GM19043 (cell line): ENCODE measurements at regions not wholly inside any gene's neighbourhood (a gene's known extent, or its start where the extent isn't known, plus 50 kb on each side); places are given as distances from the start of the nearest gene placed in this dataset.

Source experiments
- ATAC-seq: cut with Tn5 transposase; IDR thresholded peaks from one replicate; pipeline ENCODE4 v1.9.1; 2021; ENCODE audit warnings: low read depth; ENCODE audit not compliant: unreplicated experiment

DNA sequence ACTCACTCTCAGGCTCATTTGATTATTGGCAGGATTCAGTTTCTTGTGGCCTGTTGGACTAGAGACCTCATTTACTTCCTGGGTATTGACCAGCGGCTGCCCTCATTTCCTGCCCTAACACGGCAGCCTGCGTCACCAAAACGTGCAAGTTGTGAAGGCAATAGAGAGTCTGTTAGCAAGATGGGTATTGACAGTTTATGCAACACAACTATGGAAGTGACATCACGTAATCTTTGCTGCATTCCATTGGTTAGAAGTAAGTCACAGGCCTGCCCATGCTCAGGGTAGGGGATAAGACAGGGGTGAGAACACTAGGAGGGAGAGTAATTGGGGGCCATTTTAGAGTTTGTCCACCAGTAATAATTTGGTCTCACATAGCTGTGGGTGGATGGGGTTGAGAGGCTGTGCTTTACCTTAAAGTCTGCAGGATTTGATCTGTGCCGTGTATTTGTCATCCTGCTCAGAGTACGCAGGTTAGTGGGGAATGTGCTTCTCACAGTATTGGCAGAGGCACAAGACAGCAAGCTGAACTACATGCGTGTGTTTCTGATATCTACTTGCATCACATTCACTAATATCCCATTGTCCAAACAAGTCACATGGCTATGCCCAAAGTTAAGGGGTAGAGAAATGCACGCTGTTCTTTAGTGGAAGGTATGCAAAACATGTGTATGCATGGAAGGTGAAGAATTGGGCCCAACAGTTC lies 83.3 kb downstream of the EDEM1 start:
- ATAC-seq: no peak

DNA sequence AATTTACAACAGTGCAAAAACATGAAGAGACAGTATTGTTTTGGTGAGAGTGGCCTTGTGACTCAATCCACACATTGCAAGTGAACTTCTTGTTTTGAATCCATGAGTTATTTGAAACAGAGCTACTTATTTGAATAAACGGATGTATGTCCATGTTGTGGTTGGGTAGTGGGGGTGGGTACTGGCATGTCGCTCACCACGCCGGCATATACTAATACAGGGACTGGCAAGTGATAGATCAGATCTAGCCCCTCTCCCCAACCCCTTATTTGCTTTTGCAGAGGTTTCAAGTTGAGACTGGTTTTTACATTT lies 83.8 kb downstream of the EDEM1 start:
- no peak for ATAC-seq

DNA sequence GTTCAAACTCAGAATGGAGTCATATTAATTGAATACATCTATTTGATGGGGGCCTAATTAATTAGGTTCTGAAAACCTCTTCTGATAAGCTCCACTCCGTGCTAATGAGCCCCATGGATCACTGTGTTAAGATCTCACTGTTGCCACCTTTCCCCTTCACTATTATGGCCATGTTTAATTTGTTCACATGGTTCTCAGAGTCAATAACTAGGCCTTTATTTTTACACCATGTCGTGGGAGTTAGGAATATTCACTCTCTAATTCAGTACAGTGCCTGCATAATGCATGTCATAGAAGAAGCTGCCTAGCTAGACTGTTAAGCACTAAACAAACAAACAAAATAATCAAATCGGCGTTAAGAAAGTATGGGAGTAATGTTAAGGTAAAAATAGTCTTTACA lies 84.9 kb downstream of the EDEM1 start:
- ATAC-seq: no peak

DNA sequence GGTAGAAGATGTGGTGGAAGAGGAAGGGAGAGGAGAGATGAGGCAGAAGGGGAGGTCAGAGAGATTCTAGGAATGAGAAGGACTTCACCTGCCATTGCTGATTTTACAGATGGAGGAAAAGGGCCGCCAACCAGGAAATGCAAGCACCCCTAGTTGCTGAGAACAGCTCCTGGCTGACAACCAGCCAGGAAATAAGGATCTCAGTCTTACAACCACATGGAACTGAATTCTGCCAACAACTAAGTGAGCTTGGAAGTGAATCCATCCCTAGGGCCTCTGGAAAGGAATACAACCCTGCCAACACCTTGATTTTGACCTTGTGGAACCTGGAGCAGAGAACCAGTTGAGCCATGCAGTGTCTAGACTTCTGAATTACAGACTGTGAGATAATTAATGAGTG lies 86.6 kb downstream of the EDEM1 start:
- ATAC-seq: no peak

DNA sequence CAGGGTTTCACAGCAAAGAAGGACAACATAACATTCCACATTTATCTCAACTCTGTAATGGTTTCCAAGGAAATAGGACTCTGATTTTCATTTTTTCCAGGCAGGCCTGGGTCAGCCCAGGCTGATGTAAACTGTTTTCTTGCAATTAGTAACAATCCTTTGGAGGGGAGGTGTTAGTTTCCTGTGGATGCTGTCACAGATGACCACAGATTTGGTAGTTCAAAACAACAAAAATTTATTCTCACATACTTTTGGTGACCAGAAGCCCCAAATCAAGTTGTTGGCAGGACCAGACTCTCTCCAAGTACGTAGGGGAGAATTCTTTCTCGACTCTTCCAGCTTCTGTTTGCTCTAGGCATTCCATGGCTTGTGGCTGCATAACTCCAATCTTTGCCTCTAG lies 88.0 kb downstream of the EDEM1 start:
- ATAC-seq: no peak

DNA sequence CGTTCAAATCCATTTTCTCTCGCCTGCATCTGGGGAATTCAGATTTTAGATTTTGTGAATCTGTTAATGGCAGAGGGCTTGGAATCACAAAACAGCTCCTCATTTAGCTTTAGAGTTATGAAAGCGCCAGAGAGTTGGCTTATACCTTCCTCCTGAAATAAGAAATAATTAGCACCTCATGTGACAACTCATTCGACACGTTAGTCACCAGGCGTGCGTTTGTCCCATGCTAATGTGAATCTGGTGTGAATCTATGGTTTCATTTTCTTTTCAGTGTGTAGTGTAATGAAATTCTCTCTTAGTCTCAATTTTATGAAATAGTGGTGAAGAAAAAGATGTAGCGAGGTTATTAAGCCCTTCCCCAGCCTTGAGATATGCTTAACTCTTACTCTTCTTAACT lies 89.4 kb downstream of the EDEM1 start:
- no peak for ATAC-seq

DNA sequence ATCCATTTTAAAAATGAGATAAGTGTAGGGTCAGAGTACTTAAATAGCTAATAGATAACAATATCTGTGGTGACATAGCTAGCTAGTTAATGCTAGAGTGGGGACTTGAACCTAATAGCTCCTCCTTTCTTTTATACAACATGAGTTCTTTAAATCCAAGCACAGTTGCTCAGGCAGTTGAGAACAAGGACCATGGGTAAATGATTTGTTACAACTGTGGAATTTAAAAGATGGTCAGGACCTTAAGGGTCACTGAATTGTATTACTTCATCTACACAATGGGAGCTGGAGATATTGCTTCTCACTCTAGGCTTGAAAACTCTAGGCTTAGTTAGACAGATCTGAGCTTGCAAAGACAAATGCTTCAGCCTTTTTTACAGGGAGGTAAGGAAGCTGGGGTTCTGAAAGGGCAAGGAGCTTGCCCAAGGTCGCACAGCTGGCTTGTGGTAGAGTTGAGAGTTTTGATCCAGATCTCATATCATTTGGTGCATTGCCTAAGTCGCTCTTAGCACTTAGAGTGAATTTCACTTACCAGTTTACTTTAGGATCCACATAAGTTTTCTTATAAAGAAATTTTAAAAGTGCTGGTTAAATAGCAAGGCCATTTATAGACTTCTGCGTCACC lies 90.2 kb downstream of the EDEM1 start:
- no peak for ATAC-seq

DNA sequence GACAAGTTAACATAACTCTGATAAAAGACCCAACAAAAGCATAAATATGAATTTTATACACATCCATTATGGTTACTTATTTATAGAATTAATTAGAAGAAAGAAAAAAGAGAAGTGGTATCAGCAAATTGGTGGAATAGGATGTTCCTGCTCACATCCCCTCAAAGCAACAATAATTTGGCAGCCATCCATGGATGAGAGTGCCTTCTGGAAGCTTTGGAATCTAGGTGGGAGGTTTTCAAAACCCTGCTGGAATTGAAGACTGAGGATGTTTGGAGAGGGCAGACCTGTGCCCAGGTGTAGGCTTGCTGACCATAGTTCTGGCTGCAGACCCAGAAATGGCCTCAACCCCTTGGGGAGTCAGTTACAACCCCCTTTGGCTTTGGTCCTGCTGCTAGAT lies 91.2 kb downstream of the EDEM1 start:
- no peak for ATAC-seq

DNA sequence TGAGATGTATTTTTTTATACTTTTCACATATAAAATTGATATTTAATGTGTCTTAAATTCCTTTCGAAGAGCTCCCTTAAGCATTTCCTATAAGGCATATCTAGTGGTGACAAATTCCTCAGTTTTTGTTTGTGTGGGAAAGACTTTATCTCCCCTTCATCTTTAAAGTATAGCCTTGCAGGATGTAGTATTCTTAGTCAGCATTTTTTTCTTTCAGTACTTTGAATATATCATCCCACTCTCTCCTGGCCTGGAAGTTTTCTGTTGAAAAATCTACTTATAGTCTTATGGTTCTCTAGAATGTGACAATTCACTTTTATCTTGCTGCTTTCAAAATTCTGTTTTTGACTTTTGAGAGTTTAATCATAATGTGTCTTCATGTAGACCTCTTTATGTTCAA lies 95.2 kb downstream of the EDEM1 start:
- no peak for ATAC-seq

DNA sequence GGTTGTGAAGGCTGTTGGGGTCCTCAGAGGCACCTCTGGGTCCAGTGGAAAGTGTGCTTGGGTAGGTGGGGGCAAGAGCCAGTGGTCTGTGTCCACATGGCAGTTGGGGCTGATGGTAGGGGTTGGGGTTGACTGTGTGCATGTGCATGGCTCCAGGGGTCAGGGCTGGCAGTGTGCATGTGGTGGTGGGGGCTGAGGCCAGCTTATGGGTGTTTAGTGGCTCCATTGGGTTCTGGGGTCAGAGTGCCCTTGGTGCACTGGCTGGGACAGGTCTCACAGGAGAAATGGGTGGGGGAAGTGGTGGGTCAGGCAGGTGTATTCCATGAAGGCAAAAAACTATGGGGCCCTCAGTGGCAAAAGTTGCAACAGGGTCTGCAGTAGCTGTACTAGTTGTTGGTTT lies 97.9 kb downstream of the EDEM1 start:
- no peak for ATAC-seq

DNA sequence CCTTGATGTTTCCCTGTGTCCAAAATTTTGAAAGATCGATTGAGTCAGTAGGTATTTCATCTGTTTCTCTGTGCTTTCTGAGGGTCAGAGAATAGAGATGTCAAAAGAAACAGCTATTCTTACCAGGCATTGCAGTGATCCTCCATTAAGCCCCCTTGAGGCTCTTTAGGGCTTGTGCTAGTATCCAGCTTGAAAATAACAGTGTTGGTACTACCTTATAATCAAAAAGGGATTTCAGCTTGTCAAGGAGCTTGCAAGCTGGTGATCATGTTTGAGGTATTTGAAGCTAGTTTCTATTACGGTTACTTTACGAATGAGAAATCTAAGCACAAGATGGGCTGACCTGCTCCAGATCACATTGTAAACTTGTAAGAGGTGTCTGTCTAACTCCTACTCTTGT lies 103.4 kb downstream of the EDEM1 start:
- ATAC-seq: no peak

DNA sequence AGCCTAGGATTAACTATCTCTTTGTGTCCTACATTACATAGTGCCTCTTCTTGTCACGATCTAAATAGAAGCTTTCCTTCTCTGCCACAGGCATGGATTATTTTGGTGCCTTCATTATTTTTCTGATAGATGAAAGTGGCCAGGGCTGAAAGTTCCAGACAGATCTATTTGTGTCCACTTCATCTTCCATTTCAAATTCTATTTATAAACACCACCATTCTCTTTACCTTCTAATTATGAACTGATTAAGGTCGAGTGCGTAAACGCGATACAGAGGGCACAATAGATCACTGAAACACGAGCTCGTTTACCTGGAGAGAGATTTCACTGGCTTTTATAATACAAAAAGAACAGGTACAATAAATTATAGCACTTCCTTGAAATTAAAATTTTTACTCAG lies 105.0 kb downstream of the EDEM1 start:
- no peak for ATAC-seq

DNA sequence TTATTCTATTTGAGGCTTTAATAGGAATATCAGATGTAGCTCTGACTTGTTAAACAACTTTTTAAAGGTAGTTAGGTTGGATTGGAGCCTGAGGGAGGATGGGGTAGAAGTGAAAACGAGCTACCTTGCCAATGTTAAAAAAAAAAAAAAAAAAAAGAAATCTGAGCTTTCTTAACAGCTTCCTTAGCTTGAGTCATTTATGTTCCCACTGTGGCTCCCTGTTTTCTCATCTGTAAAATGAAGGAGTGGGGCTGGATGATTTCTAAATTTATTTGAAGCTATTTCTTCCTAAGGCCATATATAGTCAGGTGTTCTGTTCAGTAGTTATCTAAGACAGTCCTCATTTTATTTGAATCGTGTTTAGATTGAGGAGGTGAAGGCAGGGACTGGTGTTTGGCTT lies 105.7 kb downstream of the EDEM1 start:
- ATAC-seq: no peak

DNA sequence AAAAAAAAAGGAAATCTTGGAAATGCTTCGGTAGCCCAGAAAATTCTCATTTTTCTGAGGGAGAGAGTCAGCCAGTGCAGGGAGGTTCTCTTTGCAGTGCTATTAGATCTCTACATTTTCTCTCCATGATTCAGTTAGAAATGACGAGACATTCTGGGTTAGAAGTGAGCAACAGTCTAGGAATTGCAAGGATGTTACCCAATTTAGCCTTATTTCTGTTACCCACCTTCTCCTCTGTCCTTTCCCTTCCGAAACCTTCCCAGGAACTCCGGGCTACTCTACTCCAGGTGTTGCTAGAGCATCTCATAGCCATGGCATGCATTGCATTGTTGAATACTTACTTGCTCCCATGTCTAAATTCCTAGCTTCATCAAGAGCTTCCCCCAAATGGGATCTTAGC lies 106.8 kb downstream of the EDEM1 start:
- no peak for ATAC-seq

DNA sequence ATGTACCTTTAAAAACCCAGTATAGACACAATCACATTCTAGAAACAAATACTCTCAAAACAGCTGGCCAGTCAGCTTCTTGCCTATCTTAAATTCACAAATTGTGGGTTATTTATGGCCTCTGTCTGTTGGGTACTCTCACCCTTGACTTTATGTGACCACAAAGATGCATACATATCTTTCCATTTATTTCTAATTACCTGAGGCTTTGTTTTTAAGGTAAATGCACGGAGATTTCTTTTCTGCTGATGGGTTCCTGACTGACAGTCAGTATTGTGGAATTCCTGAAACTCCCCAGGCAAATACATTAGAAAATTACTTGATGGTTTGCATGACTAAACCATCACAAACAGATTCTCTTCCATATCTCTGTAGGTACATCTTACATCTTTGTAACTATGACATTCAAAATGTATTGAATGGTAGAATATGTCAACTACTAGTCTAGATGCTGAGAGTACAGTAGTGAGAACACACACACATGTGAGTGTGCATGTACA lies 107.7 kb downstream of the EDEM1 start:
- no peak for ATAC-seq

DNA sequence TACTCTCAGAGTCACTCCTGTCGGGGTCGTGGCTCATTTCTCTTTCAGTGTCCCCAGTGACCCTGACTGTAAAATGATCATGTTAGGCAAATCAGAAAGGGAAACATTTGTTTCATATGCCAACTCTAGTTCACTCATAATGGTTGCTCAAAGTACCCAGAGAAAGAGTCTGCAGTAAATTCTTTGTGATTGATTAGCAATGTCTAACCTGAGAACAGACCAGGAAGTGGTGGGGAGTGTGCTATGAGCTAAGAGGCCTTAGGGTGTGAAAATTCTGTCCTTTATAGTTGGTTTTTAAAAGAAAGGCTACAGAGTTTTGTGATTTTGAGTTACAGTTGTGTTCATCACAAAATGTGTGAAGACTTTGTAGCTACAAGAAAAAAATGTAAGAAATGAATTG lies 108.9 kb downstream of the EDEM1 start:
- no peak for ATAC-seq

DNA sequence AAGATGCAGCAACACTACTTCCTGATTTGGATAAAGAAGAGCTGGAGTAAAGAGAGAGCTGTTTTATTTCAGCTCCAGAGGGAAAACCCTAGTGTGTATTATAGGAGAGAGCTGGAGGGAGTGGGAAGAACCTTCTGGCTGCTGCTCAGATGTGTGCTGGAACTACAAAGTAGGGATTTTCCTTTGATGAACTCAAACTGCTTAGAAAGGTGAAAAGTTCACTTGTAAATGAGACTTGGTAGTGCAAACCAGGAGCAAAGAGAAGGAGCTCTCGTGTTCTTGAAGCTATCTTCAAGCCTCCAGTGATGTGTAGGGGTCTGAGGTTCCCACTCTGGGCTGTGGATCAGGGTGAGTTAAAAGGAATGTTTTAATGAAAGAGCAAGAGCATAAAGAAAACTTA lies 110.4 kb downstream of the EDEM1 start:
- no peak for ATAC-seq

DNA sequence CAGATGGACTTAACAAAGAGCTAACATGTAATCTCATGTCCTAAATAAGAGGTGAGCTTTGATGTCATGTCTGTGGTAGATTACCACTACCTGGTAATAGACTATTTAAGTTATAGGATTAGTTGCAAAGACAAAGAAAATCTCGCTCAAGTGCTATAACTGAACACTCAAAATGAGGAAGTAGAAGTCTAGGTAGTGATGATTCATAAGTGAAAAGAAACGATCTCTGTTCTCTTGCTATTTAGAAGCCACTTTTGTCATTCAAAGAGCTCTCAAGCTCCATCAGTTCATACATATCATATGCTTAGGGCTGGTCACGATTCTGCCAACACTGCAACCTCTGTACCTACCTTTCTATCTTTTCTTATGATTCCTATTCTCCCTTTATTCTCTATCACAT lies 110.9 kb downstream of the EDEM1 start:
- ATAC-seq: peak; percentile 99

DNA sequence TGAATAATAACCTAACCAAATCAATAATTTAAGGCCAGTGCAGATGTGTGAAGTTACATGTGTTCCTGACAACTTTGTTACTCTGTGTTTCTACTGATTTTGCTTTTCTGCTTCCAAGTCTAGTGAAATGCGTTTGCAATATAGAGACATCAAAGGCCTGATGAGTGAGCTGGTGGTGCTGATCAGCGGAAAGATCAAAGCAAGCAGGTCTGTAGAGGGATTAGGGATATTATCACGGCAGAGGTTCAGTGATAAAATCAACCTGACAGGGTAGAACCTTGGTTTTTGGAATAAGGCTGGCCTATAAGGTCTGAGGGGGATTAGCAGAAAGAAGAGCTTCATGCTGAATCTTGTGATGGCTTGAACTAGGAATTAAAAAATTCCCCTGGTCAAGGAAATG lies 111.7 kb downstream of the EDEM1 start:
- no peak for ATAC-seq

DNA sequence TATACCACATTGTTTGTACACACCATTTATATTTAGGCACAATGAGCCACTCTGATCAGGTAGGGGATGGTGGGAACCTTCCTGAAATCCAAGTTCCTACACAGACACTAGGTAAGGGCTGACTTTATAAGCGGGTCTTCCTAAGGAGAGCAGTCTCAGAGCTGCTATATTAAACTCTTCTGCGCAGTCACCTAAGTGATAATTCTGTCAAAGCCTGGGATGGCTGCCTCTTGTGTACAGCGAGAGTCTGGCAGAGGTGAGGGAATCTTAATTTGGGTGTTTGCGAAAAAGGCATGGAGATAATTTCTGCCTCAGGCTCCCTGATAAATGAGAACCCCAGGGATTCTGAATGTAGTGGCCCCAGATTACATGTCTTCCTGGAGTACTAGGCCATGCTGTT lies 113.1 kb downstream of the EDEM1 start:
- no peak for ATAC-seq

DNA sequence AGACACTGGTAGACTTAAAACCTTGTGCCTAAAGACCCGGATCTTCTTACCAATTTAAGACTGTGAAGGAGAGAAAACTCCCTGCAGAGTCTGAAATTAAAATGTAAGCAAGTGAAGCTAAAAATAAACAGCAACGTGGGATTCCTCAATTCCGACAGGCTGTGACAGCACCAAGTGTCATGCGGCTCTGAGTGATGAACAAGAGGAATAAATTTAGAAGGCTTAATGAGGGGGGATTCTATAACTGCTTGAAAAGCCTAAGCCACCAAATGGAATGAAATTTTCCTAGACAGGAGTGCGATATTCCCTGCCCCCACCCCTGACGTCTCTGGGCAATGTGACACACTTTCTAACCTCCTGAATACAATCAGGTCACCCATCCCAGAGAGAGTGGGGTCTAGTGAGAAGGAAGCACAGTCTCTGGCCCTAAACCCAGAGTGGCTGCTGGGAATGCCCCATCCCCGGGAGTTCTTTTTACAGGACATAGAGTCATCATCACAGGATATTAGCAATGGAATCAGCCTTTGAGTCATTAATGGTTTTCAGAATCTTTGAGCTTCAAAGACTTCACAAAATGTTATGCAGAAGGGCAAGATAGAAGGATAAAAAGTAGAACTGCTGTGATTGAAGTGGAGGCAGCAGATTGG lies 114.3 kb downstream of the EDEM1 start:
- no peak for ATAC-seq

DNA sequence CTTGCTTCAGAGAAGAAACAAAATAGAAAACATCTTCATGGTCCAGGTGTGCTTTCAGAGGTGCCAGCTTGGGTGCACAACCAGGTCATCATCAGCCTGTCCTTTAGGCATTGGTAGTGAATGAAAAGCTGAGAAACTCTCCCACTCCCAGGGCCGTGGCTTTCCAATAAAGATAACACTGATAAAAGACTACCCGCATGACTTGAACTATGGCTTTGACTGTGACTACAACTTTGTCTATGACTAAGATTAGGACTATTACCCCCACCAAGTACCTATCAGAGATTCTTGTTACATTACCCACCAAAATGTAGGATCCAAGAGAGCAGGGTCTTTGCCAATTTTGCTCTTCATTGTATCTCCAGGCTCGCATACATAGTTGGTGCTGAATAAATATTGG lies 115.2 kb downstream of the EDEM1 start:
- ATAC-seq: no peak
